GM12878 (cell line): ENCODE measurements at regions not wholly inside any gene's neighbourhood (a gene's known extent, or its start where the extent isn't known, plus 50 kb on each side); places are given as distances from the start of the nearest gene placed in this dataset.

ENCODE experiments used
- ATAC-seq: fragments of 200-7000 bp; cut with Tn5 transposase; 3 replicates; pipeline ENCODE4 v1.9.1; 2020; ENCODE audit warnings: mild to moderate bottlenecking, moderate library complexity
- BruUV-seq: library from RNA; stranded (reverse); fragments of 400-500 nt; replicated peaks from 2 replicates; lab custom pipeline; 2021; lab: Mats Ljungman, UMichigan
- CTCF ChIA-PET: fragments of 300-600 bp; sonication (Branson Sonifier 250); formaldehyde crosslinking; extraction: SDS; loops from one replicate; lab custom pipeline; 2021; ENCODE audit warnings: inconsistent platforms; lab: Yijun Ruan, JAX
- POLR2A ChIA-PET: fragments of 350-600 bp; formaldehyde crosslinking; extraction: SDS; loops from one replicate; lab custom pipeline; 2021; ENCODE audit warnings: inconsistent platforms; lab: Charles Lee
- RAD21 ChIA-PET: fragments of 300-600 bp; sonication (Branson Sonifier 250); formaldehyde crosslinking; loops from one replicate; lab custom pipeline; 2023; ENCODE audit warnings: antibody characterized with exemption; ENCODE audit not compliant: unreplicated experiment; lab: Charles Lee
- SMC1A ChIA-PET: fragments of 300-600 bp; sonication (Branson Sonifier 250); formaldehyde crosslinking; loops from one replicate; lab custom pipeline; 2023; ENCODE audit not compliant: unreplicated experiment, uncharacterized antibody; lab: Charles Lee
- DNase-seq: peaks from one replicate; pipeline ENCODE4 v3.0.0-alpha.2; 2011; ENCODE audit warnings: low read depth, low spot score
- FAIRE-seq: peaks from 3 replicates; lab custom pipeline; 2011; peaks lifted over from hg19 to GRCh38; lab: Jason Lieb, UNC
- H2AFZ ChIP-seq: 2 replicates; pipeline ENCODE4 v1.6.0; 2011; ENCODE audit warnings: low read depth, low read length, control low read depth; ENCODE audit not compliant: control insufficient read depth
- H3K27ac ChIP-seq: 2 replicates; pipeline ENCODE4 v1.5.1; 2011; ENCODE audit warnings: control low read depth; ENCODE audit not compliant: control insufficient read depth, insufficient read depth
- H3K27me3 ChIP-seq, 2 experiments: replicated peaks in 1 of 2; 2 replicates each; pipeline versions ENCODE4 v1.6.0 to v1.6.1; 2011; ENCODE audit warnings: low read length in 1 of 2; ENCODE audit not compliant: control insufficient read depth in 2 of 2, insufficient read depth in 2 of 2
- H3K36me3 ChIP-seq, 2 experiments: 2 replicates each; pipeline ENCODE4 v1.5.1; 2011; ENCODE audit warnings: low read length in 1 of 2; ENCODE audit not compliant: control insufficient read depth in 2 of 2, insufficient read depth in 2 of 2
- H3K4me1 ChIP-seq: 2 replicates; pipeline ENCODE4 v1.6.1; 2011; ENCODE audit warnings: mild to moderate bottlenecking, low read length, moderate library complexity, mixed read lengths; ENCODE audit not compliant: control insufficient read depth, insufficient read depth
- H3K4me2 ChIP-seq: 2 replicates; pipeline ENCODE4 v1.6.0; 2011; ENCODE audit warnings: control low read depth; ENCODE audit not compliant: control insufficient read depth, insufficient read depth
- H3K4me3 ChIP-seq: fragments of 200-600 bp; sonication (generic); 2 replicates; pipeline ENCODE4 v1.5.1; 2016
- H3K79me2 ChIP-seq: 2 replicates; pipeline ENCODE4 v1.6.0; 2011; ENCODE audit warnings: low read length; ENCODE audit not compliant: control insufficient read depth, insufficient read depth
- H3K9ac ChIP-seq: 2 replicates; pipeline ENCODE4 v1.8.0; 2011; ENCODE audit warnings: low read length, control low read depth, mixed read lengths; ENCODE audit not compliant: control insufficient read depth, insufficient read depth
- H3K9me3 ChIP-seq: replicated peaks from 3 replicates; pipeline ENCODE4 v1.5.1; 2011; ENCODE audit warnings: mild to moderate bottlenecking, low read length; ENCODE audit not compliant: control insufficient read depth, insufficient read depth
- H4K20me1 ChIP-seq: 2 replicates; pipeline ENCODE4 v1.6.0; 2011; ENCODE audit not compliant: control insufficient read depth, insufficient read depth
- ATF3 ChIP-seq: IDR thresholded peaks from 2 replicates; pipeline ENCODE4 v1.6.1; 2011; ENCODE audit warnings: low read depth, mild to moderate bottlenecking, low read length, moderate library complexity, borderline replicate concordance; ENCODE audit errors: extremely low read depth
- CEBPZ ChIP-seq: fragments of 150-350 bp; IDR thresholded peaks from 2 replicates; pipeline ENCODE4 v1.6.1; 2016; ENCODE audit warnings: low read depth, low read length
- DPF2 ChIP-seq: fragments of 450-650 bp; IDR thresholded peaks from 2 replicates; pipeline ENCODE4 v1.6.1; 2017; ENCODE audit warnings: mild to moderate bottlenecking
- E2F4 ChIP-seq: IDR thresholded peaks from 2 replicates; pipeline ENCODE4 v1.6.1; 2012; ENCODE audit warnings: low read depth, low read length, improper control_type of control experiment
- GATAD2B ChIP-seq: fragments of 450-650 bp; conservative IDR thresholded peaks from 2 replicates; pipeline ENCODE4 v1.6.1; 2017; ENCODE audit warnings: low read depth, mild to moderate bottlenecking, moderate library complexity
- KAT2A ChIP-seq: conservative IDR thresholded peaks from 2 replicates; pipeline ENCODE4 v1.6.1; 2011; ENCODE audit warnings: low read depth, low read length; ENCODE audit not compliant: control insufficient read depth
- MLLT1 ChIP-seq: fragments of 450-650 bp; IDR thresholded peaks from 2 replicates; pipeline ENCODE4 v1.6.1; 2016; ENCODE audit warnings: mild to moderate bottlenecking
- NR2F1 ChIP-seq: fragments of 450-650 bp; conservative IDR thresholded peaks from 2 replicates; pipeline ENCODE4 v1.6.1; 2017; ENCODE audit warnings: mild to moderate bottlenecking
- PML ChIP-seq: IDR thresholded peaks from 2 replicates; pipeline ENCODE4 v1.6.1; 2012; ENCODE audit warnings: low read length, inconsistent platforms
- RAD51 ChIP-seq: fragments of 450-650 bp; IDR thresholded peaks from 2 replicates; pipeline ENCODE4 v1.6.1; 2016; ENCODE audit warnings: moderate library complexity, mild to moderate bottlenecking, inconsistent platforms
- REST ChIP-seq: IDR thresholded peaks from 2 replicates; pipeline ENCODE4 v1.6.1; 2012; ENCODE audit warnings: mild to moderate bottlenecking, low read depth, low read length
- SPI1 ChIP-seq: IDR thresholded peaks from 2 replicates; pipeline ENCODE4 v1.6.1; 2011; ENCODE audit warnings: low read depth, mild to moderate bottlenecking, low read length, moderate library complexity, borderline replicate concordance; ENCODE audit not compliant: insufficient read depth
- USF1 ChIP-seq: IDR thresholded peaks from 2 replicates; pipeline ENCODE4 v1.6.1; 2011; ENCODE audit warnings: borderline replicate concordance, low read depth, mild to moderate bottlenecking, moderate library complexity, mixed read lengths, low read length; ENCODE audit not compliant: insufficient read depth; ENCODE audit errors: extremely low read length
- WGBS: methylation state at CpG from one replicate; pipeline ENCODE4 v1.1.6; 2016; ENCODE audit warnings: low lambda C conversion rate; ENCODE audit not compliant: insufficient replicate concordance, insufficient coverage; ENCODE audit errors: missing lambda C conversion rate; 5-methylcytosine and 5-hydroxymethylcytosine counted together
- in situ Hi-C: fragments of 300-500 bp; cut with MboI; formaldehyde crosslinking; loops from 9 replicates; pipeline ENCODE4 v1.14.3; 2018; ENCODE audit warnings: mixed read lengths
- intact Hi-C: fragments of 100-400 bp; cut with micrococcal nuclease; formaldehyde crosslinking; loops from one replicate; pipeline ENCODE4 v1.14.2; 2022; ENCODE audit not compliant: unreplicated experiment

GRCh38 chr4:85107553-85107952 lies 141.1 kb upstream of the WDFY3 start:
- no peaks in the 10 kb centered on the region for H3K36me3 ChIP-seq
- TF ChIP-seq E2F4 (no peak), KAT2A (no peak), PML (no peak), GATAD2B (no peak), CEBPZ (no peak), REST (no peak), NR2F1 (no peak), SPI1 (no peak), ATF3 (no peak), MLLT1 (no peak), RAD51 (no peak), USF1 (no peak), DPF2 (no peak)
- ChIA-PET POLR2A (no interaction called here), CTCF (interaction anchor here (0.8 kb wide), 1 partner anchor 12 kb away, joined by 3 read pairs; no protein-coding TSS in a partner anchor), SMC1A (interaction anchor here (1.3 kb wide), 1 partner anchor 799 kb away, joined by 3 read pairs; no protein-coding TSS in a partner anchor), RAD21 (no interaction called here)
- no TSS peak for BruUV-seq
- H3K9me3 ChIP-seq: no peaks in the 10 kb centered on the region
- ATAC-seq (no peak), FAIRE-seq (no peak), DNase-seq (no peak)
- H4K20me1 ChIP-seq: no peaks in the 10 kb centered on the region
- H3K27ac ChIP-seq: no peak overlapping the region
- no peak overlapping the region for H3K4me2 ChIP-seq
- intact Hi-C loops: no loop called here
- no peak overlapping the region for H3K9ac ChIP-seq
- 2% methylated on average over 5 of the region's 5 CpGs for WGBS
- no peak overlapping the region for H3K4me3 ChIP-seq
- in situ Hi-C loops: no loop called here
- no peak overlapping the region for H2AFZ ChIP-seq
- H3K27me3 ChIP-seq: no peaks in the 10 kb centered on the region
- H3K4me1 ChIP-seq: no peaks in the 10 kb centered on the region
- H3K79me2 ChIP-seq: no peaks in the 10 kb centered on the region
